C4-2B (cell line): ENCODE measurements at regions not wholly inside any gene's neighbourhood (a gene's known extent, or its start where the extent isn't known, plus 50 kb on each side); places are given as distances from the start of the nearest gene placed in this dataset.

Source experiments
- H3K27ac ChIP-seq: fragments of 450-650 bp; 2 replicates; pipeline ENCODE4 v1.5.1; 2017
- ZFX ChIP-seq: fragments of 450-650 bp; IDR thresholded peaks from 2 replicates; pipeline ENCODE4 v1.6.1; 2017
- TF ChIP-seq, protein P1 (sequence below): fragments of 450-650 bp; conservative IDR thresholded peaks from 2 replicates; pipeline ENCODE4 v1.5.1; 2017; ENCODE audit warnings: mild to moderate bottlenecking

DNA sequence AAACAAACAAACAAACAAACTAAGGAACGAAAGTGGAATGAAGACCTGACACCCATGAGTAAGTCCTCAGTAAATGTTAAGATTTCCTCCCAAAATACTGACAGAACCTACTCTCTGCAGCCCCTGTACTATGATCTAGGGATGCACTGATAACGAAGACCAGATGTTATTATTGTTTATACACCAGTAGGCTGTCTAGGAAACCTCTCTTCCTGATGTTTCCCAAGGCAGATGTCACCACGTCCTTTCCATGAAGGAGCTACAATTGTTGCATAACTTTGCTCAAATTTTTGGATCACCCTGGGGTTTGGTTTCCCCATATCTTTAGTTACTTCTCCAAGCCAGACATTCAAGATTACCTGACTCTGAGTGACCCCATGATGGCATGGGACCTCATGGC, 340.7 kb downstream of the MIAT start:
- no peak overlapping the region for H3K27ac ChIP-seq
- TF ChIP-seq, protein P1, sequence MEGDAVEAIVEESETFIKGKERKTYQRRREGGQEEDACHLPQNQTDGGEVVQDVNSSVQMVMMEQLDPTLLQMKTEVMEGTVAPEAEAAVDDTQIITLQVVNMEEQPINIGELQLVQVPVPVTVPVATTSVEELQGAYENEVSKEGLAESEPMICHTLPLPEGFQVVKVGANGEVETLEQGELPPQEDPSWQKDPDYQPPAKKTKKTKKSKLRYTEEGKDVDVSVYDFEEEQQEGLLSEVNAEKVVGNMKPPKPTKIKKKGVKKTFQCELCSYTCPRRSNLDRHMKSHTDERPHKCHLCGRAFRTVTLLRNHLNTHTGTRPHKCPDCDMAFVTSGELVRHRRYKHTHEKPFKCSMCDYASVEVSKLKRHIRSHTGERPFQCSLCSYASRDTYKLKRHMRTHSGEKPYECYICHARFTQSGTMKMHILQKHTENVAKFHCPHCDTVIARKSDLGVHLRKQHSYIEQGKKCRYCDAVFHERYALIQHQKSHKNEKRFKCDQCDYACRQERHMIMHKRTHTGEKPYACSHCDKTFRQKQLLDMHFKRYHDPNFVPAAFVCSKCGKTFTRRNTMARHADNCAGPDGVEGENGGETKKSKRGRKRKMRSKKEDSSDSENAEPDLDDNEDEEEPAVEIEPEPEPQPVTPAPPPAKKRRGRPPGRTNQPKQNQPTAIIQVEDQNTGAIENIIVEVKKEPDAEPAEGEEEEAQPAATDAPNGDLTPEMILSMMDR, result no peak
- no peak for TF ChIP-seq ZFX

DNA sequence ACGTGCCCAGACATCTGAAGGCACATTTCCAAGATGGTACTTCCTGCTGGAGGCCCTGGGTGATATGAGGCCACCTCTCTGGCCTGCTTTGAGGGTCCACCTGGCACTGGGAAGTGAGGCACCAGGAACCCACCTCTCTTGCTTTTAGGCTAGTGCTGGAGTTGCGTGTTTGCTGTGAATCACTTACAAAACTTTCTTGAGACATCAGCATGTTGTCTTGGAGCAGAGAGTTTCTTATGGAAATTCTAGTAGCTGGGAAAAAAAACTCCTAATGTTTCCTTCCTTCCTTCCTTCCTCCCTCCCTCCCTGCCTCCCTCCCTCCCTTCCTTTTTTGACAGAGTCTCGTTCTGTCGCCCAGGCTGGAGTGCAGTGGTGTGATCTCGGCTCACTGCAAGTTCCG, 341.3 kb downstream of the MIAT start:
- H3K27ac ChIP-seq, result no peak overlapping the region
- TF ChIP-seq, protein P1, result no peak
- no peak for TF ChIP-seq ZFX

DNA sequence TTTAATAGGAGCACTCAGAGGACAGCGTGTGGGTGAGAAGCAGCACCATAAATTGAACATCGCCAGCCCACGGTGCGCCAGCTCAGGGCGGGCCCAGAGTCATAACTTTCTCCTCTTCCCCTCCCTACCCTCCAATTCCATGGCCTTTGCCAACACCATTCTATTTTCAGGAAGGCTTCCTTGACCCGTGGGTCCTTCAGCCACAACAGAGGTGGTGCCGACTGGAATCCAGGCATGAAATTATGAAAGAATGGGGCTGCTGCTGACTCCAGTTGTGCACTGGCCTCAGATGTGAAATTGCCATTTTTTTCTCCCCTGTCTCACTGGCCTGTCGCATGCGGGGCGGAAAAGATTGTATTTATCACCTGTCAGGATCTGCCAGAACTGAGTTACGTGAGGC, 345.9 kb downstream of the MIAT start:
- TF ChIP-seq ZFX, result no peak
- TF ChIP-seq, protein P1, result no peak
- no peak overlapping the region for H3K27ac ChIP-seq

DNA sequence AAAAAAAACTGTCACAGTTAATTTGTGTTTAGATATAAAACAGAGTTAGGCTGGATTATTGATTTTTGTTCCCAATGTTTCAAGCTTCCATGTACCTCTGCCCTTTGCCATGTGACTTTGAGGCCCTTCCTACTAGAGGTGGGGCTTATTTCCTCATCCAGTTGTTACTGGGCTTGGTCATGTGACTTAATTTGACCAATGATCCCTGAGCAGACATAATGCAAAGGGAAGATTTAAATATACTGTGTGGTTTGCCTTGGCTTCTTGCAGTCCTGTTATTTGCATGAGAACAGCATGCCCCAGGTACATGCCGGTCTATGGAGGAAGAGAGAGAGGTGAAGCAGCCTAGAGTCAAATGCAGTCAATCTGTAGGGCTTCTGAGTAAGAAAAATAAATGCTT, 347.0 kb downstream of the MIAT start:
- no peak overlapping the region for H3K27ac ChIP-seq

DNA sequence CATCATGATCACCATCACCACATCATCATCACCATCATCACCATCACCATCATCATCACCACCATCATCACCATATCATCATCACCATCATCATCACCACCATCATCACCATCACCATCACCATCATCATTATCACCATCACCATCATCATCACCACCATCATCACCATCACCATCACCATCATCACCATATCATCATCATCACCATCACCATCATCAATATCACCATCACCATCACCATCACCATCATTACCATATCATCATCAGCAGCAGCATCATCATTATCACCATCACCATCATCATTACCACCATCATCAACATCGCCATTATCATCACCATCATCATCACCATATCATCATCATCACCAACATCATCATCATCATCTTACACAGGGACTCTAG, 351.1 kb downstream of the MIAT start:
- no peak overlapping the region for H3K27ac ChIP-seq
- TF ChIP-seq ZFX, result no peak
- TF ChIP-seq, protein P1, result no peak

More for the DNA sequence above, 347.0 kb downstream of the MIAT start:
- no peak for TF ChIP-seq ZFX
- TF ChIP-seq, protein P1, result no peak

DNA sequence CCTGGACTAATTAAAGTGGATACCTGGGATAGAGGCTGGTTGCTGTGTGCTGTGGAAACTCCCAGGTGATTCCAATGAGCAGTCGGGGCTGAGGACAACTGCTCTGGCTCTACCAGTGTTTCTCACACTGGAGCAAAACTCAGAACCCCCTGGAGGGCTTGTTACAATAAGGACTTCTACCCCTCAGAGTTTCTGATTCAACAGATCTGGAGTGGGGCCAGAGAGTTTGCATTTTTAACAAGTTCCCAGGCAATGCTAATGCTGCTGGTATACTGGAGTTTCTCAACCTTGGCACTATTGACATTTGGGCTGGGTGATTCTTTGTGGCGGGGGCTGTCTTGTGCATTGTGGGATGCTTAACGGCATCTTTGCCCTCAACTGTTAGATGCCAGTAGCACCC, 353.7 kb downstream of the MIAT start:
- no peak overlapping the region for H3K27ac ChIP-seq
- TF ChIP-seq, protein P1, result no peak
- no peak for TF ChIP-seq ZFX

DNA sequence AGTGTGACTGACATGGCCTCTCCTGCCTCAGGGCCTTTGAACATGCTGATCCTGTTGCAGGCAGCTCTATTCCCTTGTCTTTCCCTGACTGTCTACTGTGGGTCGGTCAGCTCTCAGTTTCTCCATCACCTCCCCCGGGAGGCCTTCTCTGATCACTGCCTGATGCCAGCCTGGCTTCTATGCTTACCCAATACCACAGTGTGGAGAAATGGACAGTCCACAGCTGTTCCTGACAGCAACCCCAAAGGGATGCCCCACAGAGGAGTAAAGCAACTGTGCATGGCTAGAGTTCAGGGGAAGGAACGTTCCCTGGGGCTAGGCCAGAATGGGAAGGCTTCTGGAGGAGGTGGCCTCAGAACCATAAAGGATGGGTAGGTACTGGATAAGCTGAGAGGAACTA, 354.3 kb downstream of the MIAT start:
- TF ChIP-seq, protein P1, result no peak
- no peak for TF ChIP-seq ZFX
- H3K27ac ChIP-seq, result no peak overlapping the region
